22Rv1 (cell line): ENCODE measurements at regions not wholly inside any gene's neighbourhood (a gene's known extent, or its start where the extent isn't known, plus 50 kb on each side); places are given as distances from the start of the nearest gene placed in this dataset.

Source experiments
- CTCF ChIP-seq: fragments of 450-650 bp; IDR thresholded peaks from 2 replicates; pipeline ENCODE4 v1.5.1; 2017; ENCODE audit warnings: mild to moderate bottlenecking
- ZFX ChIP-seq: fragments of 450-650 bp; IDR thresholded peaks from 2 replicates; pipeline ENCODE4 v1.6.1; 2017; ENCODE audit warnings: antibody characterized with exemption, borderline replicate concordance

GRCh38 chr14:71361336-71361735 lies 454.1 kb downstream of the PCNX1 start:
- TF ChIP-seq CTCF (no peak), ZFX (no peak)
